CD4-positive, CD25-positive, alpha-beta regulatory T cell (primary cell): ENCODE measurements at regions not wholly inside any gene's neighbourhood (a gene's known extent, or its start where the extent isn't known, plus 50 kb on each side); places are given as distances from the start of the nearest gene placed in this dataset.

Experiments used
- ATAC-seq, 2 donors: fragments of 150-1000 bp; cut with Tn5 transposase; one replicate each; pipeline ENCODE4 v1.10.0; 2021; ENCODE audit warnings: low read depth in 2 of 2, moderate number of reproducible peaks in 2 of 2, moderate library complexity in 1 of 2
- DNase-seq, 3 donors: peaks; one replicate each; pipeline versions ENCODE4 v3.0.0 to v3.0.0-alpha.2; 2012 to 2022; ENCODE audit warnings: mixed read lengths in 1 of 3
- H3K27ac ChIP-seq: one replicate; pipeline ENCODE4 v1.7.0; 2013; ENCODE audit warnings: mild to moderate bottlenecking, low read length; ENCODE audit not compliant: insufficient read depth, poor library complexity, severe bottlenecking
- H3K27me3 ChIP-seq: one replicate; pipeline ENCODE4 v1.7.0; 2013; ENCODE audit warnings: low read length; ENCODE audit not compliant: control insufficient read depth, insufficient read depth
- H3K36me3 ChIP-seq: one replicate; pipeline ENCODE4 v1.7.0; 2013; ENCODE audit warnings: mild to moderate bottlenecking, low read length, moderate library complexity; ENCODE audit not compliant: control insufficient read depth, insufficient read depth
- H3K4me1 ChIP-seq: 2 replicates; pipeline ENCODE4 v1.7.0; 2013; ENCODE audit warnings: mild to moderate bottlenecking, low read length; ENCODE audit not compliant: insufficient read depth, control insufficient read depth, poor library complexity, severe bottlenecking
- H3K4me3 ChIP-seq: one replicate; pipeline ENCODE4 v1.7.0; 2013; ENCODE audit warnings: low read depth, mild to moderate bottlenecking, low read length, moderate library complexity
- H3K9me3 ChIP-seq, 2 experiments: 1 replicate in 1 of 2; 2 replicates in 1 of 2; pipeline ENCODE4 v1.7.0; 2013; ENCODE audit warnings: low read length in 2 of 2, mild to moderate bottlenecking in 1 of 2, moderate library complexity in 1 of 2; ENCODE audit not compliant: control insufficient read depth in 2 of 2
- H3K27ac Mint-ChIP-seq, 3 donors: one replicate each; pipeline ENCODE4 v1.8.0; 2020 to 2022; ENCODE audit warnings: mild to moderate bottlenecking in 3 of 3, mixed read lengths in 3 of 3, moderate library complexity in 2 of 3
- H3K27me3 Mint-ChIP-seq: one replicate; pipeline ENCODE4 v1.8.0; 2022; ENCODE audit warnings: mild to moderate bottlenecking, mixed read lengths
- H3K36me3 Mint-ChIP-seq: one replicate; pipeline ENCODE4 v1.8.0; 2020; ENCODE audit warnings: mixed read lengths
- H3K4me1 Mint-ChIP-seq, 4 donors: one replicate each; pipeline ENCODE4 v1.8.0; 2020 to 2022; ENCODE audit warnings: mixed read lengths in 4 of 4, mild to moderate bottlenecking in 1 of 4
- H3K4me3 Mint-ChIP-seq, 4 donors: one replicate each; pipeline ENCODE4 v1.8.0; 2020 to 2022; ENCODE audit warnings: mild to moderate bottlenecking in 4 of 4, mixed read lengths in 4 of 4, moderate library complexity in 3 of 4
- H3K9me3 Mint-ChIP-seq, 7 donors: one replicate each; pipeline ENCODE4 v1.8.0; 2020 to 2022; ENCODE audit warnings: mixed read lengths in 7 of 7, mild to moderate bottlenecking in 3 of 7, moderate library complexity in 2 of 7

GRCh38 chr1:95716097-95716496 lies 482.1 kb downstream of the RWDD3 start:
- H3K36me3 Mint-ChIP-seq: no peaks in the 10 kb centered on the region
- Histone ChIP-seq H3K27ac (no peak overlapping the region), H3K4me3 (no peak overlapping the region), H3K4me1 (no peaks in the 10 kb centered on the region), H3K9me3 (peaks cover 0 to 3% of the 10 kb centered on the region in 2 experiments), H3K27me3 (no peaks in the 10 kb centered on the region), H3K36me3 (no peaks in the 10 kb centered on the region)
- H3K27ac Mint-ChIP-seq: no peak overlapping the region
- DNase-seq (no peak), ATAC-seq (no peak)
- no peak overlapping the region for H3K4me3 Mint-ChIP-seq
- H3K9me3 Mint-ChIP-seq: peaks cover 0 to 8% (median 2%) of the 10 kb centered on the region in 7 donors
- H3K27me3 Mint-ChIP-seq: no peaks in the 10 kb centered on the region
- H3K4me1 Mint-ChIP-seq: no peaks in the 10 kb centered on the region

- Histone ChIP-seq H3K36me3 (no peaks in the 10 kb centered on the region), H3K27ac (no peak overlapping the region), H3K4me1 (no peaks in the 10 kb centered on the region), H3K4me3 (no peak overlapping the region), H3K9me3 (peaks cover 0 to 3% of the 10 kb centered on the region in 2 experiments), H3K27me3 (no peaks in the 10 kb centered on the region)
- H3K4me1 Mint-ChIP-seq: no peaks in the 10 kb centered on the region
- DNase-seq (no peak), ATAC-seq (no peak)
- no peak overlapping the region for H3K27ac Mint-ChIP-seq
- no peak overlapping the region for H3K4me3 Mint-ChIP-seq
- H3K36me3 Mint-ChIP-seq: no peaks in the 10 kb centered on the region
- no peaks in the 10 kb centered on the region for H3K27me3 Mint-ChIP-seq
- H3K9me3 Mint-ChIP-seq: peaks cover 0 to 8% (median 2%) of the 10 kb centered on the region in 7 donors
Observed at GRCh38 chr1:95716550-95716949, 482.5 kb downstream of the RWDD3 start.

- Mint-ChIP-seq H3K27me3 (no peaks in the 10 kb centered on the region), H3K27ac (no peak overlapping the region), H3K4me1 (no peaks in the 10 kb centered on the region), H3K36me3 (no peaks in the 10 kb centered on the region), H3K9me3 (peaks cover 0 to 6% (median 2%) of the 10 kb centered on the region in 7 donors), H3K4me3 (no peak overlapping the region)
- no peaks in the 10 kb centered on the region for H3K9me3 ChIP-seq
- H3K4me1 ChIP-seq: no peaks in the 10 kb centered on the region
- ATAC-seq (no peak), DNase-seq (no peak)
- no peaks in the 10 kb centered on the region for H3K27me3 ChIP-seq
- no peak overlapping the region for H3K4me3 ChIP-seq
- no peak overlapping the region for H3K27ac ChIP-seq
- no peaks in the 10 kb centered on the region for H3K36me3 ChIP-seq
Observed at GRCh38 chr1:95723346-95723745, 489.3 kb downstream of the RWDD3 start.

GRCh38 chr1:95728841-95729240 lies 494.8 kb downstream of the RWDD3 start:
- Mint-ChIP-seq H3K4me1 (no peaks in the 10 kb centered on the region), H3K36me3 (no peaks in the 10 kb centered on the region), H3K27ac (no peak overlapping the region), H3K4me3 (no peak overlapping the region), H3K27me3 (no peaks in the 10 kb centered on the region), H3K9me3 (peaks cover 3 to 24% (median 8%) of the 10 kb centered on the region in 7 donors)
- no peaks in the 10 kb centered on the region for H3K4me1 ChIP-seq
- peaks cover 0 to 4% of the 10 kb centered on the region in 2 experiments for H3K9me3 ChIP-seq
- H3K36me3 ChIP-seq: no peaks in the 10 kb centered on the region
- no peaks in the 10 kb centered on the region for H3K27me3 ChIP-seq
- no peak overlapping the region for H3K27ac ChIP-seq
- no peak for DNase-seq
- H3K4me3 ChIP-seq: no peak overlapping the region
- no peak for ATAC-seq

- ATAC-seq: no peak
Observed at GRCh38 chr1:95730986-95731385, 497.0 kb downstream of the RWDD3 start.

GRCh38 chr1:95731466-95731865 lies 497.5 kb downstream of the RWDD3 start:
- no peaks in the 10 kb centered on the region for H3K27me3 Mint-ChIP-seq
- peaks cover 3 to 23% (median 11%) of the 10 kb centered on the region in 7 donors for H3K9me3 Mint-ChIP-seq
- Histone ChIP-seq H3K4me1 (no peaks in the 10 kb centered on the region), H3K9me3 (peaks cover 0 to 6% of the 10 kb centered on the region in 2 experiments), H3K4me3 (no peak overlapping the region), H3K27ac (no peak overlapping the region), H3K27me3 (no peaks in the 10 kb centered on the region), H3K36me3 (no peaks in the 10 kb centered on the region)
- H3K4me3 Mint-ChIP-seq: no peak overlapping the region
- no peaks in the 10 kb centered on the region for H3K36me3 Mint-ChIP-seq
- ATAC-seq: no peak
- DNase-seq: no peak
- no peaks in the 10 kb centered on the region for H3K4me1 Mint-ChIP-seq
- H3K27ac Mint-ChIP-seq: no peak overlapping the region

More at GRCh38 chr1:95730986-95731385, 497.0 kb downstream of the RWDD3 start:
- Mint-ChIP-seq H3K9me3 (peaks cover 3 to 26% (median 11%) of the 10 kb centered on the region in 7 donors), H3K27ac (no peak overlapping the region), H3K27me3 (no peaks in the 10 kb centered on the region), H3K4me3 (no peak overlapping the region), H3K4me1 (no peaks in the 10 kb centered on the region), H3K36me3 (no peaks in the 10 kb centered on the region)
- no peak for DNase-seq
- H3K27ac ChIP-seq: no peak overlapping the region
- H3K4me3 ChIP-seq: no peak overlapping the region
- H3K36me3 ChIP-seq: no peaks in the 10 kb centered on the region
- no peaks in the 10 kb centered on the region for H3K27me3 ChIP-seq
- no peaks in the 10 kb centered on the region for H3K4me1 ChIP-seq
- H3K9me3 ChIP-seq: peaks cover 0 to 6% of the 10 kb centered on the region in 2 experiments

- no peaks in the 10 kb centered on the region for H3K4me1 Mint-ChIP-seq
Observed at GRCh38 chr1:95733031-95733430, 499.0 kb downstream of the RWDD3 start.

GRCh38 chr1:95733671-95734070 lies 499.7 kb downstream of the RWDD3 start:
- DNase-seq (no peak), ATAC-seq (no peak)
- no peaks in the 10 kb centered on the region for H3K4me1 ChIP-seq
- Mint-ChIP-seq H3K27ac (no peak overlapping the region), H3K36me3 (no peaks in the 10 kb centered on the region), H3K4me1 (no peaks in the 10 kb centered on the region), H3K9me3 (peaks cover 3 to 37% (median 7%) of the 10 kb centered on the region in 7 donors), H3K27me3 (no peaks in the 10 kb centered on the region), H3K4me3 (no peak overlapping the region)
- H3K27ac ChIP-seq: no peak overlapping the region
- no peak overlapping the region for H3K4me3 ChIP-seq
- peaks cover 0 to 6% of the 10 kb centered on the region in 2 experiments for H3K9me3 ChIP-seq
- no peaks in the 10 kb centered on the region for H3K27me3 ChIP-seq
- H3K36me3 ChIP-seq: no peaks in the 10 kb centered on the region

More at GRCh38 chr1:95733031-95733430, 499.0 kb downstream of the RWDD3 start:
- Histone ChIP-seq H3K4me1 (no peaks in the 10 kb centered on the region), H3K27ac (no peak overlapping the region), H3K27me3 (no peaks in the 10 kb centered on the region), H3K9me3 (peaks cover 0 to 6% of the 10 kb centered on the region in 2 experiments), H3K4me3 (no peak overlapping the region), H3K36me3 (no peaks in the 10 kb centered on the region)
- H3K27ac Mint-ChIP-seq: no peak overlapping the region
- peaks cover 3 to 35% (median 7%) of the 10 kb centered on the region in 7 donors for H3K9me3 Mint-ChIP-seq
- DNase-seq (no peak), ATAC-seq (no peak)
- no peaks in the 10 kb centered on the region for H3K36me3 Mint-ChIP-seq
- no peak overlapping the region for H3K4me3 Mint-ChIP-seq
- no peaks in the 10 kb centered on the region for H3K27me3 Mint-ChIP-seq
